DND-41 (cell line): ENCODE measurements at regions not wholly inside any gene's neighbourhood (a gene's known extent, or its start where the extent isn't known, plus 50 kb on each side); places are given as distances from the start of the nearest gene placed in this dataset.
"Not testable (repeated sequence)": the region's sequence is repeated elsewhere in the genome, so short reads cannot be mapped to it uniquely, and the experiment has no call there.

Experiments
- ATAC-seq: fragments of 200-7000 bp; cut with Tn5 transposase; 3 replicates; pipeline ENCODE4 v1.9.1; 2021; ENCODE audit warnings: low read depth; ENCODE audit not compliant: insufficient read depth
- DNase-seq: peaks from one replicate; pipeline ENCODE4 v3.0.0-alpha.2; 2020
- H2AFZ ChIP-seq: 2 replicates; pipeline ENCODE4 v1.6.0; 2012; ENCODE audit warnings: low read depth, low read length
- H3K27ac ChIP-seq: 2 replicates; pipeline ENCODE4 v1.5.1; 2012; ENCODE audit warnings: low read length, inconsistent platforms
- H3K27me3 ChIP-seq: fragments of 200-600 bp; sonication (generic); 2 replicates; pipeline ENCODE4 v1.6.0; 2012; ENCODE audit warnings: low read length, mild to moderate bottlenecking, inconsistent platforms; ENCODE audit not compliant: insufficient read depth, poor library complexity
- H3K36me3 ChIP-seq: 2 replicates; pipeline ENCODE4 v1.5.1; 2012; ENCODE audit warnings: low read length, inconsistent platforms; ENCODE audit not compliant: insufficient read depth
- H3K4me1 ChIP-seq: 2 replicates; pipeline ENCODE4 v1.5.1; 2012; ENCODE audit warnings: mild to moderate bottlenecking, low read length; ENCODE audit not compliant: insufficient read depth
- H3K4me2 ChIP-seq: 2 replicates; pipeline ENCODE4 v1.6.0; 2012; ENCODE audit warnings: mild to moderate bottlenecking, moderate library complexity, low read length, inconsistent platforms; ENCODE audit not compliant: insufficient read depth
- H3K4me3 ChIP-seq, 2 experiments: fragments of 200-600 bp in 1 of 2; shearing (Covaris generic) in 1 of 2; 2 replicates each; pipeline ENCODE4 v1.5.1; 2012 to 2016; ENCODE audit warnings: inconsistent platforms in 2 of 2, low read length in 2 of 2, mild to moderate bottlenecking in 2 of 2, low read depth in 1 of 2, moderate library complexity in 1 of 2
- H3K79me2 ChIP-seq: 2 replicates; pipeline ENCODE4 v1.6.0; 2012; ENCODE audit warnings: low read length, inconsistent platforms; ENCODE audit not compliant: insufficient read depth
- H3K9ac ChIP-seq: 2 replicates; pipeline ENCODE4 v1.6.0; 2012; ENCODE audit warnings: low read depth, mild to moderate bottlenecking, inconsistent platforms, low read length, moderate library complexity
- H3K9me3 ChIP-seq: 2 replicates; pipeline ENCODE4 v1.5.1; 2012; ENCODE audit warnings: low read length, moderate library complexity, mild to moderate bottlenecking, inconsistent platforms; ENCODE audit not compliant: insufficient read depth, severe bottlenecking
- H4K20me1 ChIP-seq: 2 replicates; pipeline ENCODE4 v1.6.0; 2012; ENCODE audit warnings: low read length; ENCODE audit not compliant: insufficient read depth
- EZH2 ChIP-seq: IDR thresholded peaks from 3 replicates; pipeline ENCODE4 v1.6.1; 2012; ENCODE audit warnings: borderline replicate concordance, low read depth, mild to moderate bottlenecking, moderate library complexity, low read length, inconsistent platforms; ENCODE audit not compliant: severe bottlenecking
- TF ChIP-seq, protein P1 (sequence below): IDR thresholded peaks from 2 replicates; pipeline ENCODE4 v1.5.1; 2012; ENCODE audit warnings: borderline replicate concordance, low read length, moderate library complexity, mild to moderate bottlenecking; ENCODE audit not compliant: poor library complexity, severe bottlenecking; ENCODE audit errors: extremely low read depth

DNA sequence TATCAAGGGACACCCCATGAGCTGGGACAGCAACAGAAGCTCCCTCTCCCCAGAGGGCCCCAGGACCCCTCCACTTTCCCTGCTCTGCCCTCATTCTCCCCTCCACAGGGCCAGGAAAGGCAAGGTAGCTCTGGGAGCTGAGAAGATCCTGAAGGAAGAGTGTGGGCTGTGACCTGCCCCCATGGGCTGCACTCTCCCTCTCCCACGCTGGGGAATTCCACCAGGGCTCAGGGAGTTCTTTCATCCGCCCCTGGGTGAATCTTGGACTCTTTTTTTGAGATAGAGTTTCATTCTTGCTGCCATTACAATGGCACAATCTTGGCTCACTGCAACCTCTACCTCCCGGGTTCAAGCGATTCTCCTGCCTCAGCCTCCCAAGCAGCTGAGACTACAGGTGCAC lies 73.8 kb downstream of the C9orf50 start:
- no peak for TF ChIP-seq EZH2
- TF ChIP-seq, protein P1, sequence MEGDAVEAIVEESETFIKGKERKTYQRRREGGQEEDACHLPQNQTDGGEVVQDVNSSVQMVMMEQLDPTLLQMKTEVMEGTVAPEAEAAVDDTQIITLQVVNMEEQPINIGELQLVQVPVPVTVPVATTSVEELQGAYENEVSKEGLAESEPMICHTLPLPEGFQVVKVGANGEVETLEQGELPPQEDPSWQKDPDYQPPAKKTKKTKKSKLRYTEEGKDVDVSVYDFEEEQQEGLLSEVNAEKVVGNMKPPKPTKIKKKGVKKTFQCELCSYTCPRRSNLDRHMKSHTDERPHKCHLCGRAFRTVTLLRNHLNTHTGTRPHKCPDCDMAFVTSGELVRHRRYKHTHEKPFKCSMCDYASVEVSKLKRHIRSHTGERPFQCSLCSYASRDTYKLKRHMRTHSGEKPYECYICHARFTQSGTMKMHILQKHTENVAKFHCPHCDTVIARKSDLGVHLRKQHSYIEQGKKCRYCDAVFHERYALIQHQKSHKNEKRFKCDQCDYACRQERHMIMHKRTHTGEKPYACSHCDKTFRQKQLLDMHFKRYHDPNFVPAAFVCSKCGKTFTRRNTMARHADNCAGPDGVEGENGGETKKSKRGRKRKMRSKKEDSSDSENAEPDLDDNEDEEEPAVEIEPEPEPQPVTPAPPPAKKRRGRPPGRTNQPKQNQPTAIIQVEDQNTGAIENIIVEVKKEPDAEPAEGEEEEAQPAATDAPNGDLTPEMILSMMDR, result no peak
- Histone ChIP-seq H3K4me3 (no peak overlapping the region), H3K27me3 (no peaks in the 10 kb centered on the region), H3K9ac (no peak overlapping the region), H2AFZ (no peak overlapping the region), H3K27ac (no peak overlapping the region), H4K20me1 (no peaks in the 10 kb centered on the region), H3K4me1 (no peaks in the 10 kb centered on the region), H3K36me3 (no peaks in the 10 kb centered on the region), H3K4me2 (no peak overlapping the region), H3K9me3 (no peaks in the 10 kb centered on the region), H3K79me2 (no peaks in the 10 kb centered on the region)
- DNase-seq (no peak), ATAC-seq (no peak)

DNA sequence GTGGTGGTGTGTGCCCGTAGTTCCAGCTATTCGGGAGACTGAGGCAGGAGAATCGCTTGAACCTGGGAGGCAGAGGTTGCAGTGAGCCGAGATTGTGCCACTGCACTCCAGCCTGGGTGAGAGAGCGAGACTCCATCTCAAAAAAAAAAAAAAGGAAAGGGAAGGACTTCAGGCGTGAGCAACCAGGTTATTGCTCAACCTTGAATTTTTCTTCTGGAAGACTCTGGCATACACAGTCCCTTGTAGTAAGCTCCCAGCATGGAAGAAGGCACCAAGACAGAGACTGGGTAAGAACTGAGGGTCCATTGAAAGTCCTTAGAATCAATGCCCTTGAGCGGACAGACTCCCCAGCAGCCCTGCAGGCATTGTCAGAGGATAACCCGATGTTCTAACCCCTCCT lies 75.0 kb downstream of the C9orf50 start:
- ATAC-seq, H3K9ac ChIP-seq, H3K79me2 ChIP-seq, H4K20me1 ChIP-seq, H2AFZ ChIP-seq, H3K27ac ChIP-seq, H3K36me3 ChIP-seq, H3K27me3 ChIP-seq, H3K4me3 ChIP-seq, H3K4me2 ChIP-seq, DNase-seq, H3K9me3 ChIP-seq, H3K4me1 ChIP-seq: not testable (repeated sequence)

DNA sequence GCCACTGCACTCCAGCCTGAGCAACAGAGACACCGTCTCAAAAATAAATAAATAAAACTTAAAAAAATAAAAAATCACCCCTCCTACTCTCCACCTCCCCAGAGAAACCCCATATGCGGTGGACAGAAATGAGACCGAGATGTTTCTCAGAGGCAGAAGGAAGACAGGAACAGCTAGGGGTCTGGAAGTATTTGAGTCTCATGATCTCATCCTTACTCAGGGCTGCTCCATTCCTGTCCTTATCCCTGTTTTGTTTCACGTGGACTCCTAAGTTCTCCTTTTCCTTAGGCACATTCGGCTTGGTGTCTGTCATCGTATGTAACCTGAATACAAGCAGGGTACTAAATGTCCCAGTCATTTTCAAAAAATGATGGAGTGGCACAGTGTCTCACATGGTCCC lies 76.1 kb downstream of the C9orf50 start:
- Histone ChIP-seq H2AFZ (no peak overlapping the region), H3K79me2 (no peaks in the 10 kb centered on the region), H3K4me1 (no peaks in the 10 kb centered on the region), H3K27me3 (no peaks in the 10 kb centered on the region), H3K9me3 (no peaks in the 10 kb centered on the region), H3K9ac (no peak overlapping the region), H4K20me1 (no peaks in the 10 kb centered on the region), H3K4me3 (no peak overlapping the region), H3K27ac (no peak overlapping the region), H3K4me2 (no peak overlapping the region), H3K36me3 (no peaks in the 10 kb centered on the region)
- no peak for DNase-seq
- TF ChIP-seq EZH2, result no peak
- TF ChIP-seq, protein P1, result no peak
- ATAC-seq, result no peak

DNA sequence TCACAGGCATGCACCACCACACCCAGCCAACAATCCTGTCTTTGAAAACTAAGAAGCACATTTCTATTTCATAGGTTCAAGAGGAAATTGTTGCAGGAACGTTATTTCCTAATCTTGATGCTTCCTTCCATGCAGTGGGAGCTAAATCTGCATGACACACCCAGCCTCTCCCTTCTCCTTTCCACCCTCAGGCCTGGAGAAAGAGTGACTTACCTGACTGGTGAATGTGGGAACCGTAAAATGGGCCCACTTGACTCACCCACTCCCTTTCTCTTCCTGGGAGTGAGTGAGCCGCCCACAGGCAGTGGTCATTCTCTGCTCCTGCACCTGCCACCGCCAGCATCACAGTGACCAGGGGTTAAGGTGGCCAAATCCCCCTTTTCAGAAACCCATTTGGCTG lies 78.2 kb downstream of the C9orf50 start:
- Histone ChIP-seq H3K79me2 (no peaks in the 10 kb centered on the region), H3K9me3 (no peaks in the 10 kb centered on the region), H3K36me3 (no peaks in the 10 kb centered on the region), H3K9ac (no peak overlapping the region), H4K20me1 (no peaks in the 10 kb centered on the region), H3K4me1 (no peaks in the 10 kb centered on the region), H3K4me3 (no peak overlapping the region), H2AFZ (no peak overlapping the region), H3K27ac (no peak overlapping the region), H3K4me2 (no peak overlapping the region), H3K27me3 (no peaks in the 10 kb centered on the region)
- TF ChIP-seq, protein P1, result no peak
- no peak for TF ChIP-seq EZH2
- ATAC-seq, result no peak
- DNase-seq, result no peak
